GM12891 (cell line): ENCODE measurements at regions not wholly inside any gene's neighbourhood (a gene's known extent, or its start where the extent isn't known, plus 50 kb on each side); places are given as distances from the start of the nearest gene placed in this dataset.

Experiments used
- POLR2A ChIP-seq: IDR thresholded peaks from 2 replicates; pipeline ENCODE4 v1.6.1; 2011; ENCODE audit warnings: low read depth, low read length, control low read depth
- POLR2AphosphoS5 ChIP-seq: IDR thresholded peaks from 2 replicates; pipeline ENCODE4 v1.6.1; 2011; ENCODE audit warnings: low read depth, low read length, control low read depth
- POU2F2 ChIP-seq: IDR thresholded peaks from 2 replicates; pipeline ENCODE4 v1.6.1; 2011; ENCODE audit warnings: low read depth, mild to moderate bottlenecking, control low read depth, low read length, moderate library complexity
- TAF1 ChIP-seq: IDR thresholded peaks from 2 replicates; pipeline ENCODE4 v1.6.1; 2011; ENCODE audit warnings: low read depth, low read length, control low read depth

DNA sequence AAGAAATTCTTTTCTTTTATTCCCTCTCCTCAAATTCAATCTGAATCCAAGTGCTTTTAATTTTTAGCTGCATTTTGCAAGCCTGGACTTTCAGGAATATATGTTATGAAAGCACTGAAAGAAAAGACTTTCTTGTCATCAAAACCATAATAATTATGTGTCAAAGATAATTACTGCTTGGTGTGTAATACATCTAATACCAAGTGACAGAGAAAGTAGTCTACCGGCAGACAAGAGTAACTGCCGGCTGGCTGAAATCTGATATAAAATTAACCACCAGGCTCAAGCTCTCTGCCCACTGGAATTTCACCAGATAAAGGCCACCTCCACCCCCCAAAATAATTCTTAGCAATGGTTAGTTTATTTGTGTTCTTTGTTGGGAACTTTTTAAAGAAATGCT, 220.9 kb upstream of the CDIN1 start:
- TF ChIP-seq POU2F2 (no peak), POLR2A (no peak), POLR2AphosphoS5 (no peak), TAF1 (no peak)
